HEK293T (cell line): ENCODE measurements at regions not wholly inside any gene's neighbourhood (a gene's known extent, or its start where the extent isn't known, plus 50 kb on each side); places are given as distances from the start of the nearest gene placed in this dataset.

ENCODE experiments used
- CTCF ChIA-PET: fragments of 350-600 bp; formaldehyde crosslinking; extraction: SDS; loops from one replicate; lab custom pipeline; 2021; ENCODE audit warnings: antibody characterized with exemption, inconsistent platforms; lab: Yijun Ruan, JAX
- POLR2A ChIA-PET: fragments of 350-600 bp; formaldehyde crosslinking; extraction: SDS; loops from one replicate; lab custom pipeline; 2020; ENCODE audit warnings: antibody characterized with exemption, inconsistent platforms; lab: Yijun Ruan, JAX
- DNase-seq: peaks from one replicate; pipeline ENCODE4 v3.0.0; 2012; ENCODE audit warnings: mixed read lengths; ENCODE audit errors: extremely low spot score
- ARNT ChIP-seq: fragments of 450-650 bp; IDR thresholded peaks from 2 replicates; pipeline ENCODE4 v1.6.1; 2017; ENCODE audit warnings: mild to moderate bottlenecking
- BHLHE40 ChIP-seq: fragments of 450-650 bp; IDR thresholded peaks from 2 replicates; pipeline ENCODE4 v1.6.1; 2016; ENCODE audit warnings: mild to moderate bottlenecking, moderate library complexity, borderline replicate concordance
- CTBP1 ChIP-seq: fragments of 450-650 bp; IDR thresholded peaks from 2 replicates; pipeline ENCODE4 v1.6.1; 2016; ENCODE audit warnings: borderline replicate concordance
- ELF4 ChIP-seq: fragments of 450-650 bp; IDR thresholded peaks from 2 replicates; pipeline ENCODE4 v1.6.1; 2017; ENCODE audit warnings: antibody characterized with exemption
- FOXA1 ChIP-seq: fragments of 450-650 bp; IDR thresholded peaks from 2 replicates; pipeline ENCODE4 v1.6.1; 2016; ENCODE audit warnings: mild to moderate bottlenecking
- FOXK2 ChIP-seq: fragments of 450-650 bp; IDR thresholded peaks from 2 replicates; pipeline ENCODE4 v1.6.1; 2016; ENCODE audit warnings: mild to moderate bottlenecking
- FOXM1 ChIP-seq: fragments of 450-650 bp; IDR thresholded peaks from 2 replicates; pipeline ENCODE4 v1.6.1; 2017; ENCODE audit warnings: mild to moderate bottlenecking, borderline replicate concordance
- HDGF ChIP-seq: fragments of 450-650 bp; IDR thresholded peaks from 2 replicates; pipeline ENCODE4 v1.6.1; 2017; ENCODE audit warnings: antibody characterized with exemption, borderline replicate concordance
- L3MBTL2 ChIP-seq: fragments of 450-650 bp; conservative IDR thresholded peaks from 2 replicates; pipeline ENCODE4 v1.6.1; 2016; ENCODE audit warnings: mild to moderate bottlenecking
- LEF1 ChIP-seq: fragments of 450-650 bp; IDR thresholded peaks from 2 replicates; pipeline ENCODE4 v1.6.1; 2017; ENCODE audit warnings: mild to moderate bottlenecking, borderline replicate concordance
- NFRKB ChIP-seq: fragments of 450-650 bp; IDR thresholded peaks from 2 replicates; pipeline ENCODE4 v1.6.1; 2016; ENCODE audit warnings: mild to moderate bottlenecking, moderate library complexity
- SP1 ChIP-seq: fragments of 450-650 bp; IDR thresholded peaks from 2 replicates; pipeline ENCODE4 v1.6.1; 2017
- SUZ12 ChIP-seq: fragments of 450-650 bp; IDR thresholded peaks from 2 replicates; pipeline ENCODE4 v1.6.1; 2016; ENCODE audit warnings: mild to moderate bottlenecking
- TARDBP ChIP-seq: fragments of 450-650 bp; IDR thresholded peaks from 2 replicates; pipeline ENCODE4 v1.6.1; 2016
- ZNF384 ChIP-seq: fragments of 450-650 bp; IDR thresholded peaks from 2 replicates; pipeline ENCODE4 v1.6.1; 2016
- TF ChIP-seq, protein P1 (sequence below): fragments of 450-650 bp; IDR thresholded peaks from 2 replicates; pipeline ENCODE4 v1.6.1; 2016

DNA sequence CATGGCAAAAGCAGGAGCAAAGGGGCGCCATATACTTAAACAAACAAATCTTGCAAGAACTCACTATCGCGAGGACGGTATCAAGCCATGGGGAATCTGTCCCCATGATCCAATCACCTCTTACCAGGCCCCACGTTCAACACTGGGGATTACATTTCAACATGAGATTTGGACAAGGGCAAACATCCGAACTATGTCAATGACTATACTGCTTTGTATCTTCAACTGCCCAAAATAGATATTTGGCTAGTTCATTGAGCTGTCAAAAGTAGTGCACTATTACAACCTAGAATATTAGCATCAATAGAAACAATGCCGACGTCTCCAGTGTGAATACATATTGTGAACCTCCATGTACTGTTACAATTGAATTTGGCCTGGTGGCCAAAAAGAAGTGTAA is 760.4 kb downstream of the MCTP2 start:
- ChIA-PET CTCF (no interaction called here), POLR2A (no interaction called here)
- no peak for DNase-seq
- TF ChIP-seq TARDBP (no peak), CTBP1 (no peak), NFRKB (no peak), HDGF (no peak), ARNT (no peak), FOXK2 (no peak), ZNF384 (no peak), FOXA1 (no peak), BHLHE40 (no peak), FOXM1 (no peak), SP1 (no peak), LEF1 (no peak), SUZ12 (no peak), L3MBTL2 (no peak)
- TF ChIP-seq, protein P1, sequence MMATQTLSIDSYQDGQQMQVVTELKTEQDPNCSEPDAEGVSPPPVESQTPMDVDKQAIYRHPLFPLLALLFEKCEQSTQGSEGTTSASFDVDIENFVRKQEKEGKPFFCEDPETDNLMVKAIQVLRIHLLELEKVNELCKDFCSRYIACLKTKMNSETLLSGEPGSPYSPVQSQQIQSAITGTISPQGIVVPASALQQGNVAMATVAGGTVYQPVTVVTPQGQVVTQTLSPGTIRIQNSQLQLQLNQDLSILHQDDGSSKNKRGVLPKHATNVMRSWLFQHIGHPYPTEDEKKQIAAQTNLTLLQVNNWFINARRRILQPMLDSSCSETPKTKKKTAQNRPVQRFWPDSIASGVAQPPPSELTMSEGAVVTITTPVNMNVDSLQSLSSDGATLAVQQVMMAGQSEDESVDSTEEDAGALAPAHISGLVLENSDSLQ, result no peak

- CTCF ChIA-PET, result no interaction called here
- DNase-seq, result no peak
- POLR2A ChIA-PET, result no interaction called here
- TF ChIP-seq L3MBTL2, result no peak
- no peak for TF ChIP-seq ARNT
- TF ChIP-seq, protein P1, result no peak
- TF ChIP-seq ELF4, result no peak
- no peak for TF ChIP-seq SP1
- TF ChIP-seq NFRKB, result no peak
- TF ChIP-seq LEF1, result no peak
- no peak for TF ChIP-seq FOXK2
- TF ChIP-seq FOXA1, result no peak
- TF ChIP-seq TARDBP, result no peak
Observed at GRCh38 chr15:95009635-95010034, 778.3 kb downstream of the MCTP2 start.

DNA sequence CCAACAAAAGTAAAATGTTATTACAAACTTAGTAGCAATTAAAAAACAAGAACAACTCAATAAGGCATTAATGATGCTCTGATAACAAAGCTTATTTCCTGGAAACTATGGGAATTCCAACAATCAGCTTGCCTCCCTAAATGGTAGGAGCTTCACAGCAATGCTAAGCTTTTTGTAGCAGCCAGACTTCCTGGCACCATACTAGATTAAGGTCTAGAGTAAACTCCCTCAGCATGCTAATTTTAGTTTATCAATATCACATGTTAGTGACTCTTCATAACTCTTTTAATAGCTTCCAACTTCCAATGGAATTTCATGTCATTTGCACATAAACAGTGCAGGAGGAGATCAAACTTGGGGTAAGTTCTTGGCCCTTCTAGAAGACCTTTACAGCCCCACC is 782.0 kb downstream of the MCTP2 start:
- POLR2A ChIA-PET, result no interaction called here
- no peak for TF ChIP-seq ARNT
- no peak for TF ChIP-seq ZNF384
- no peak for TF ChIP-seq BHLHE40
- no peak for TF ChIP-seq SP1
- TF ChIP-seq FOXA1, result no peak
- TF ChIP-seq HDGF, result no peak
- no peak for TF ChIP-seq FOXK2
- TF ChIP-seq L3MBTL2, result no peak
- TF ChIP-seq ELF4, result no peak
- no peak for TF ChIP-seq FOXM1
- no peak for TF ChIP-seq CTBP1
- no peak for TF ChIP-seq TARDBP
- no peak for TF ChIP-seq LEF1
- no peak for TF ChIP-seq SUZ12
- no peak for TF ChIP-seq NFRKB
- TF ChIP-seq, protein P1, result no peak
- no peak for DNase-seq
- CTCF ChIA-PET, result no interaction called here

DNA sequence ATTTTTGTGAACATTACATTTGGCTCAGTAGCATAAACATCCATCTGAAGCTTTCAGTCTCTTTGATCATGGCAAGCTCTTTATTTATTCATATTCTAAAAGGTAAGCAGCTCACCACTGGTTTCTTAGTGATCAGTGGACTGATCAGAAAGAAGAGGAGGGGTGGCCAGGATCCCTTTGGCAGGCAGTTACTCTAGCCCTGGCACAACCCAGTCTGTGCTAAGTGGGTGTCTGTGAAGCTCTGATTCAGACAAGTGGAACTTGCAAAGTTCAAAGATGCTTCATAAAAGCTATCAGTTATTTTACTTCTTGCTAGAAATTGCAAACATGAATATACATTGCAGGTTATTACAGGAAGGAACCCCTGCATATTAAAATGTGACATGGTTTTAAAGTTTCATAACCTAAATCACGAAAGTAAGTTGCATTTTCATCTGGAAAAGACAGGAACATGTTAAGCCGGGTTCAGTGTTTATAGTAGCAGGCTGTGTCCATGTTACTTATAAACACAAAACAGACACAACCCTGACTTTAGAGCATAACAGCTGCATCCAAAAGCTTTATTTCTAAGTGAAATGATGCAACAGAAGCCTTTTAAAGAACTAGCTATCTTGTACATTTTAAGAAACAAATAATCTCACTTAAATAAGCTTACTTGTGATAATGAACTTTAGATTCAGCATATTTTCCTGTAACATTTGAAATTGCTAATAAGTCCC is 785.3 kb downstream of the MCTP2 start:
- CTCF ChIA-PET, result interaction anchor here (0.6 to 0.7 kb wide), 3 partner anchors 72 to 1509 kb away, joined by 3 read pairs; no protein-coding TSS in a partner anchor
- POLR2A ChIA-PET, result no interaction called here
- no peak for TF ChIP-seq NFRKB
- TF ChIP-seq, protein P1, result no peak
- TF ChIP-seq BHLHE40, result no peak
- TF ChIP-seq FOXK2, result no peak
- TF ChIP-seq SP1, result no peak
- no peak for TF ChIP-seq L3MBTL2
- DNase-seq, result no peak

GRCh38 chr15:95017666-95018328 is 786.4 kb downstream of the MCTP2 start:
- TF ChIP-seq BHLHE40 (no peak), FOXA1 (no peak), ELF4 (no peak), ARNT (no peak), ZNF384 (no peak), HDGF (no peak), L3MBTL2 (no peak), FOXM1 (no peak), SUZ12 (no peak), SP1 (no peak), NFRKB (no peak)
- TF ChIP-seq, protein P1, result no peak
- ChIA-PET POLR2A (no interaction called here), CTCF (no interaction called here)
- DNase-seq, result peak; percentile 10
